HFFc6 (cell line): ENCODE measurements at regions not wholly inside any gene's neighbourhood (a gene's known extent, or its start where the extent isn't known, plus 50 kb on each side); places are given as distances from the start of the nearest gene placed in this dataset.
"Not testable (repeated sequence)": the region's sequence is repeated elsewhere in the genome, so short reads cannot be mapped to it uniquely, and the experiment has no call there.

ENCODE experiments used
- DNase-seq: peaks from one replicate; pipeline ENCODE4 v3.0.0-alpha.2; 2018
- H3K27ac Mint-ChIP-seq: 2 replicates; pipeline ENCODE4 v1.8.0; 2020; ENCODE audit warnings: mild to moderate bottlenecking, mixed read lengths
- H3K27me3 Mint-ChIP-seq: 2 replicates; pipeline ENCODE4 v1.8.0; 2021; ENCODE audit warnings: mild to moderate bottlenecking, moderate library complexity, mixed read lengths; ENCODE audit not compliant: insufficient read depth
- H3K36me3 Mint-ChIP-seq: 2 replicates; pipeline ENCODE4 v1.8.0; 2021; ENCODE audit warnings: low read depth, mixed read lengths
- H3K4me1 Mint-ChIP-seq: 2 replicates; pipeline ENCODE4 v1.8.0; 2020; ENCODE audit warnings: low read depth, mixed read lengths
- H3K4me3 Mint-ChIP-seq: 2 replicates; pipeline ENCODE4 v1.8.0; 2020; ENCODE audit warnings: mild to moderate bottlenecking, moderate library complexity, mixed read lengths
- H3K9me3 Mint-ChIP-seq: 2 replicates; pipeline ENCODE4 v1.8.0; 2020; ENCODE audit warnings: mild to moderate bottlenecking, mixed read lengths
- CTCF ChIP-seq: fragments of 200-600 bp; sonication (generic); IDR thresholded peaks from 2 replicates; pipeline ENCODE4 v1.5.0; 2021; ENCODE audit warnings: antibody characterized with exemption, mild to moderate bottlenecking

GRCh38 chr3:69688400-69688799, 50.9 kb upstream of the MITF start:
- Mint-ChIP-seq H3K4me1 (peaks cover 29% of the 10 kb centered on the region), H3K4me3 (no peak overlapping the region), H3K36me3 (no peaks in the 10 kb centered on the region), H3K27ac (no peak overlapping the region), H3K9me3 (no peaks in the 10 kb centered on the region), H3K27me3 (no peaks in the 10 kb centered on the region)
- no peak for TF ChIP-seq CTCF
- DNase-seq: no peak

- TF ChIP-seq CTCF: no peak
- Mint-ChIP-seq H3K27me3 (peaks cover 1% of the 10 kb centered on the region; the same call in 1 of the 2 replicates), H3K4me3 (no peak overlapping the region), H3K4me1 (peaks cover 29% of the 10 kb centered on the region), H3K27ac (no peak overlapping the region), H3K36me3 (no peaks in the 10 kb centered on the region), H3K9me3 (no peaks in the 10 kb centered on the region)
- no peak for DNase-seq
Observed at GRCh38 chr3:69687641-69688040, 51.6 kb upstream of the MITF start.

- no peak overlapping the region for H3K4me3 Mint-ChIP-seq
- DNase-seq: no peak
- peaks cover 21% of the 10 kb centered on the region for H3K4me1 Mint-ChIP-seq
- H3K36me3 Mint-ChIP-seq: no peaks in the 10 kb centered on the region
- H3K9me3 Mint-ChIP-seq: no peaks in the 10 kb centered on the region
- no peak for TF ChIP-seq CTCF
- no peak overlapping the region for H3K27ac Mint-ChIP-seq
- H3K27me3 Mint-ChIP-seq: peaks cover 7% of the 10 kb centered on the region
Observed at GRCh38 chr3:69686056-69686455, 53.2 kb upstream of the MITF start.

GRCh38 chr3:69684309-69684961, 54.8 kb upstream of the MITF start:
- no peaks in the 10 kb centered on the region for H3K9me3 Mint-ChIP-seq
- no peak overlapping the region for H3K27ac Mint-ChIP-seq
- peaks cover 10% of the 10 kb centered on the region for H3K27me3 Mint-ChIP-seq
- no peaks in the 10 kb centered on the region for H3K36me3 Mint-ChIP-seq
- no peak for TF ChIP-seq CTCF
- no peak overlapping the region for H3K4me3 Mint-ChIP-seq
- DNase-seq: no peak
- peaks cover 16% of the 10 kb centered on the region for H3K4me1 Mint-ChIP-seq

- no peaks in the 10 kb centered on the region for H3K9me3 Mint-ChIP-seq
- H3K27me3 Mint-ChIP-seq: peaks cover 15% of the 10 kb centered on the region
- no peak overlapping the region for H3K27ac Mint-ChIP-seq
- no peak overlapping the region for H3K4me3 Mint-ChIP-seq
- no peak for TF ChIP-seq CTCF
- H3K36me3 Mint-ChIP-seq: no peaks in the 10 kb centered on the region
- DNase-seq: no peak
- peaks cover 16% of the 10 kb centered on the region for H3K4me1 Mint-ChIP-seq
Observed at GRCh38 chr3:69683082-69683806, 56.0 kb upstream of the MITF start.

GRCh38 chr3:69677456-69677855, 61.8 kb upstream of the MITF start:
- H3K4me1 Mint-ChIP-seq, H3K4me3 Mint-ChIP-seq, H3K36me3 Mint-ChIP-seq, H3K9me3 Mint-ChIP-seq, DNase-seq, H3K27ac Mint-ChIP-seq: not testable (repeated sequence)
- H3K27me3 Mint-ChIP-seq: peaks cover 22% of the 10 kb centered on the region
